Dendritic cell treated with granulocyte-macrophage colony-stimulating factor and Interleukin-4, amounts not matched to agents 40 ng/mL and 50 ng/mL, for 4 days (primary cell): ENCODE measurements at regions not wholly inside any gene's neighbourhood (a gene's known extent, or its start where the extent isn't known, plus 50 kb on each side); places are given as distances from the start of the nearest gene placed in this dataset.

Experiments used
- H3K27ac Mint-ChIP-seq: one replicate; pipeline ENCODE4 v1.8.0; 2022; ENCODE audit warnings: mild to moderate bottlenecking, mixed read lengths
- H3K27me3 Mint-ChIP-seq: one replicate; pipeline ENCODE4 v1.8.0; 2022; ENCODE audit warnings: mild to moderate bottlenecking, mixed read lengths
- H3K36me3 Mint-ChIP-seq: one replicate; pipeline ENCODE4 v1.8.0; 2022; ENCODE audit warnings: low read depth, mixed read lengths
- H3K4me1 Mint-ChIP-seq: one replicate; pipeline ENCODE4 v1.8.0; 2022; ENCODE audit warnings: low read depth, mixed read lengths
- H3K4me3 Mint-ChIP-seq: one replicate; pipeline ENCODE4 v1.8.0; 2022; ENCODE audit warnings: mild to moderate bottlenecking, moderate library complexity, mixed read lengths
- H3K9me3 Mint-ChIP-seq: one replicate; pipeline ENCODE4 v1.8.0; 2022; ENCODE audit warnings: mixed read lengths
- intact Hi-C: fragments of 100-400 bp; cut with micrococcal nuclease; formaldehyde crosslinking; loops from one replicate; pipeline ENCODE4 v1.15.0; 2022

DNA sequence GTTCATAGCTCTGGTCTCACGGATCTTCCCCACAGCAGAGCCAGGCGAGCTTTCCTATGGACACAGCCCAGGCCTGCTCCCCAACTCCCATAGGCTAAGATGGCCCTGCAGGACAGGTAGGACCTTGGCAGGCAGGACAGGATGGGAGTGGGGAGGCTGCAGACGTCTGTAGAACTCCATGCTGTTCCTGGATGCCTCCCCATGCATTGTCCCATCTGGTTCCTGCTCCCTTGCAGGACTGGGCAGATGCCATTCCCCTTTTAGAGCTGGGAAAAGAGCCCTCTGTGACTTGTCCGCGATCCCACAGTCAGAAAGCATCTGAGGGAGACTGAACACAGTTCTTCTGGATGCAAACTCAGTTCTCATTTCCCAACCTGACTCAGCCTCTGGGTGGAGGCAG lies 71.9 kb upstream of the ATP5PO start:
- H3K4me1 Mint-ChIP-seq, result peaks cover 65% of the 10 kb centered on the region
- no peaks in the 10 kb centered on the region for H3K36me3 Mint-ChIP-seq
- H3K9me3 Mint-ChIP-seq, result peaks cover 8% of the 10 kb centered on the region
- no peak overlapping the region for H3K27ac Mint-ChIP-seq
- H3K4me3 Mint-ChIP-seq, result no peak overlapping the region
- intact Hi-C loops, result no loop called here
- peaks cover 20% of the 10 kb centered on the region for H3K27me3 Mint-ChIP-seq

- H3K27me3 Mint-ChIP-seq, result peaks cover 10% of the 10 kb centered on the region
- peaks cover 68% of the 10 kb centered on the region for H3K4me1 Mint-ChIP-seq
- intact Hi-C loops, result no loop called here
- H3K27ac Mint-ChIP-seq, result peak overlapping the region; percentile 63
- no peaks in the 10 kb centered on the region for H3K9me3 Mint-ChIP-seq
- no peak overlapping the region for H3K4me3 Mint-ChIP-seq
- H3K36me3 Mint-ChIP-seq, result no peaks in the 10 kb centered on the region
Observed at GRCh38 chr21:33985117-33986050, 69.8 kb upstream of the ATP5PO start.

- intact Hi-C loops, result no loop called here
- no peaks in the 10 kb centered on the region for H3K36me3 Mint-ChIP-seq
- H3K4me1 Mint-ChIP-seq, result peaks cover 76% of the 10 kb centered on the region
- no peaks in the 10 kb centered on the region for H3K9me3 Mint-ChIP-seq
- H3K27ac Mint-ChIP-seq, result no peak overlapping the region
- no peak overlapping the region for H3K4me3 Mint-ChIP-seq
- H3K27me3 Mint-ChIP-seq, result peaks cover 10% of the 10 kb centered on the region
Observed at GRCh38 chr21:33984021-33984481, 68.4 kb upstream of the ATP5PO start.

- H3K27ac Mint-ChIP-seq, result peak overlapping the region; percentile 43
- H3K4me3 Mint-ChIP-seq, result no peak overlapping the region
- intact Hi-C loops, result no loop called here
- H3K4me1 Mint-ChIP-seq, result peaks cover 83% of the 10 kb centered on the region
- peaks cover 4% of the 10 kb centered on the region for H3K27me3 Mint-ChIP-seq
- H3K9me3 Mint-ChIP-seq, result no peaks in the 10 kb centered on the region
- H3K36me3 Mint-ChIP-seq, result no peaks in the 10 kb centered on the region
Observed at GRCh38 chr21:33981391-33982101, 65.9 kb upstream of the ATP5PO start.

- Mint-ChIP-seq H3K4me3 (no peak overlapping the region), H3K27ac (no peak overlapping the region), H3K27me3 (peaks cover 2% of the 10 kb centered on the region), H3K36me3 (no peaks in the 10 kb centered on the region), H3K4me1 (peaks cover 84% of the 10 kb centered on the region), H3K9me3 (no peaks in the 10 kb centered on the region)
- intact Hi-C loops, result no loop called here
Observed at GRCh38 chr21:33980276-33980916, 64.8 kb upstream of the ATP5PO start.

DNA sequence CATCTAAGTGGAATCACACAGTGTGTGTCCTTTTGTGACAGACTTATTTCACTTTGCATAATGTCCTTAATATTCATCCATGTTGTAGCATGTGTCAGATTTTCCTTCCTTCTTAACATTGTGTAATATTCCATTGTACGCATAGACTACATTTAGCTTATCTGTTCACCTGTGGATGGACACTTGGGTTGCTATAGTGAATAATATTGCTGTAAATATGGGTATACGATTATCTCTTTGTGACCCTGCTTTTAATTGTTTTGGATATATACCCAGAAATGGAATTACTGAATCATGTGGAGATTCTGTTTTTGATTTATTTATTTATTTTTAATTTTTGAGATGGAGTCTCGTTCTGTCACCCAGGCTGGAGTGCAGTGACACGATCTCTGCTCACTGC lies 63.0 kb upstream of the ATP5PO start:
- Mint-ChIP-seq H3K4me3 (no peak overlapping the region), H3K9me3 (no peaks in the 10 kb centered on the region), H3K27me3 (peaks cover 2% of the 10 kb centered on the region), H3K27ac (peak overlapping the region; percentile 99), H3K4me1 (peaks cover 89% of the 10 kb centered on the region), H3K36me3 (no peaks in the 10 kb centered on the region)
- intact Hi-C loops, result loop anchor here (5.0 kb wide), 2 partner anchors 41 to 224 kb away; no protein-coding TSS in a partner anchor

DNA sequence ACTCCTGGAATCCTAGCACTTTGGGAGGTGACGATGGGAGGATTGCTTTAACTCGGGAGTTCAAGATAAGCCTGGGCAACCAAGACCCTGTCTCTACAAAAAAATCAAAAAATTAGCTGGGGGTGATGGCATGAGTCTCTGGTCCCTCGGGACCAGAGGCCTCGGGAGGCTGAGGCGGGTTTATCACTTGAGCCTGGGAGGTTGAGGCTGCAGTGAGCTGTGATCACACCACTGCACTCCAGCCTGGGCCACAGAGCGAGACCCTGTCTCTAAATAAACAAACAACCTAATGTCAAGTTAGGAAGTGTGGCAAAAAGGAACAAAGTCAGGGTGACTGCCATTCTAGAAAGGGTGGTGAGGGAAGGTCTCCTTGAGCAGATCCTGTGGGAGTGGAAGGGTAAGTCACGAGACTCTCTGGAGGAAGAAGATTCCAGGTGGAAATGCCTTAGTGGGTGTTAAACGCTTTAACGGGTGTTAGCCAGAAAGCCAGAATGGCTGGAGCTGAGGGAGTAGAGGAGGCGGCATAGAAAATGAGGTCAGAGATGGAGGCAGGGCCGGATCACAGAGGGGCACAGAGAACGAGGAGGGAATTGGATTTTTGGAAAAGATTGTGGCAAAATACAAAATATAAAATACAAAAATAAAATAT lies 62.2 kb upstream of the ATP5PO start:
- intact Hi-C loops, result loop anchor here (5.0 kb wide), 2 partner anchors 41 to 224 kb away; no protein-coding TSS in a partner anchor
- H3K9me3 Mint-ChIP-seq, result no peaks in the 10 kb centered on the region
- peak overlapping the region; percentile 99 for H3K27ac Mint-ChIP-seq
- H3K27me3 Mint-ChIP-seq, result no peaks in the 10 kb centered on the region
- H3K36me3 Mint-ChIP-seq, result no peaks in the 10 kb centered on the region
- peaks cover 82% of the 10 kb centered on the region for H3K4me1 Mint-ChIP-seq
- no peak overlapping the region for H3K4me3 Mint-ChIP-seq

- Mint-ChIP-seq H3K4me3 (peak overlapping the region; percentile 32), H3K4me1 (peaks cover 79% of the 10 kb centered on the region), H3K27ac (peak overlapping the region; percentile 99), H3K36me3 (no peaks in the 10 kb centered on the region), H3K9me3 (no peaks in the 10 kb centered on the region), H3K27me3 (no peaks in the 10 kb centered on the region)
- intact Hi-C loops, result loop anchor here (5.0 kb wide), 2 partner anchors 40 to 225 kb away; no protein-coding TSS in a partner anchor
Observed at GRCh38 chr21:33977017-33977720, 61.6 kb upstream of the ATP5PO start.

- Mint-ChIP-seq H3K4me1 (peaks cover 77% of the 10 kb centered on the region), H3K27ac (peak overlapping the region; percentile 99), H3K27me3 (no peaks in the 10 kb centered on the region), H3K36me3 (no peaks in the 10 kb centered on the region), H3K9me3 (no peaks in the 10 kb centered on the region), H3K4me3 (peak overlapping the region; percentile 64)
- intact Hi-C loops, result loop anchor here (1.0 to 5.0 kb wide), 3 partner anchors 39 to 226 kb away; no protein-coding TSS in a partner anchor
Observed at GRCh38 chr21:33976082-33977016, 60.7 kb upstream of the ATP5PO start.

GRCh38 chr21:33975548-33976081 lies 60.0 kb upstream of the ATP5PO start:
- Mint-ChIP-seq H3K36me3 (no peaks in the 10 kb centered on the region), H3K4me3 (peak overlapping the region; percentile 64), H3K4me1 (peaks cover 71% of the 10 kb centered on the region), H3K27ac (peak overlapping the region; percentile 99), H3K27me3 (no peaks in the 10 kb centered on the region), H3K9me3 (no peaks in the 10 kb centered on the region)
- intact Hi-C loops, result loop anchor here (1.0 to 5.0 kb wide), 3 partner anchors 38 to 227 kb away; no protein-coding TSS in a partner anchor

DNA sequence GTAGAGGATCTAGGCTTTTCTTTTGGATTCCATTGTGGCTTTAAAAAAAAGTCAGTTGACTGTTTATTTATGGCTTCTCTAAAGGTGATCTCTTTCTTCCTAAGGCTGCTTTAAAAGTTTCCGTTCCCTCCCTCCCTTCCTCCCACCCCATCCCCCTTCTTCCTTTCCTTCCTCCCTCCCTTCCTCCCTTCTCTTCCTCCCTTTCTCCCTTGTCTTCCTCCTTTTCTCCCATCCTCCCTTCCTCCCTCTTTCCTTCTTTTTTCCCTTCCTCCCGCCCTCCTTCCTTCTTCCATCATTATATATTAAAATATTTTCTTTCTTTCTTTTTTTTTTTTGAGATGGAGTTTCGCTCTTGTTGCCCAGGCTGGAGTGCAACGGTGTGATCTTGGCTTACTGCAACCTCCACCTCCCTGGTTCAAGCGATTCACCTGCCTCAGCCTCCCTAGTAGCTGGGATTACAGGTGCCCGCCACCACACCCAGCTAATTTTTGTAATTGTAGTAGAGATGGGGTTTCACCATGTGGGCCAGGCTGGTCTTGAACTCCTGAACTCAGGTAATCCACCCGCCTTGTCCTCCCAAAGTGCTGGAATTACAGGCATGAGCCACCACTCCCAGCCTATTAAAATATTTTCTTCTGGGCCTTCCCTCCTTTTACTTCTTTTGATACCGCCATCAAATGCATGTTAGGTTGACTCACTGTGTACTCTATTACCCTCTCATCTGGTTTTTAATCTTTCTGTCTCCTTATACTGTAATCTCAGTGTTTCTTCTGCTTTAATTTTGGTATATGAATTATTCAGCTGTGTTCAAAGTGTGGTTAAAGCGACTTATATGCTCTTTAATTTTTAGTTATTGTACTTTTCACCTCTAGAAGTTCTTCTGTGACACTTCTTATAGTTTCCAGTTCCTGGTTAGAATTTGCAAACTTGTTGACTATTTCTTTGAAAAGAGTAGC lies 59.2 kb upstream of the ATP5PO start:
- Mint-ChIP-seq H3K27ac (peak overlapping the region; percentile 99), H3K27me3 (no peaks in the 10 kb centered on the region), H3K4me1 (peaks cover 67% of the 10 kb centered on the region), H3K9me3 (no peaks in the 10 kb centered on the region), H3K4me3 (peak overlapping the region; percentile 4), H3K36me3 (no peaks in the 10 kb centered on the region)
- intact Hi-C loops, result loop anchor here (5.0 kb wide), 2 partner anchors 37 to 228 kb away; no protein-coding TSS in a partner anchor
